OCI-LY1 (cell line): ENCODE measurements at regions not wholly inside any gene's neighbourhood (a gene's known extent, or its start where the extent isn't known, plus 50 kb on each side); places are given as distances from the start of the nearest gene placed in this dataset.
"Not testable (repeated sequence)": the region's sequence is repeated elsewhere in the genome, so short reads cannot be mapped to it uniquely, and the experiment has no call there.

Experiments
- H2AFZ ChIP-seq: fragments of 200-600 bp; sonication (generic), shearing (Covaris generic); 2 replicates; pipeline ENCODE4 v1.6.0; 2014; ENCODE audit warnings: antibody characterized with exemption, mild to moderate bottlenecking, low read length
- H3F3A ChIP-seq: fragments of 200-600 bp; sonication (generic), shearing (Covaris generic); 2 replicates; pipeline ENCODE4 v1.6.0; 2014; ENCODE audit warnings: mild to moderate bottlenecking, antibody characterized with exemption, low read length, moderate library complexity; ENCODE audit not compliant: insufficient read depth
- H3K27ac ChIP-seq: fragments of 200-600 bp; sonication (generic); 2 replicates; pipeline ENCODE4 v1.5.1; 2014; ENCODE audit warnings: low read length, mixed run types, mild to moderate bottlenecking, low read depth; ENCODE audit not compliant: poor library complexity, severe bottlenecking
- H3K27me3 ChIP-seq: fragments of 200-600 bp; sonication (generic); 2 replicates; pipeline ENCODE4 v1.6.0; 2014; ENCODE audit warnings: antibody characterized with exemption, mild to moderate bottlenecking, low read length, moderate library complexity; ENCODE audit not compliant: insufficient read depth
- H3K36me3 ChIP-seq: fragments of 200-600 bp; sonication (generic); 2 replicates; pipeline ENCODE4 v1.6.1; 2014; ENCODE audit warnings: mild to moderate bottlenecking, antibody characterized with exemption, low read length, moderate library complexity, mixed read lengths; ENCODE audit not compliant: insufficient read depth
- H3K4me1 ChIP-seq: fragments of 200-600 bp; sonication (generic); 2 replicates; pipeline ENCODE4 v1.5.1; 2014; ENCODE audit warnings: mild to moderate bottlenecking, low read length, moderate library complexity; ENCODE audit not compliant: insufficient read depth, severe bottlenecking
- H3K4me2 ChIP-seq: fragments of 200-600 bp; sonication (generic), shearing (Covaris generic); 2 replicates; pipeline ENCODE4 v1.6.1; 2014; ENCODE audit warnings: low read length
- H3K4me3 ChIP-seq: fragments of 200-600 bp; sonication (generic); 2 replicates; pipeline ENCODE4 v1.5.1; 2014; ENCODE audit warnings: low read length, low read depth, mild to moderate bottlenecking, mixed read lengths; ENCODE audit not compliant: poor library complexity, severe bottlenecking
- H3K79me2 ChIP-seq: fragments of 200-600 bp; shearing (Covaris generic); 2 replicates; pipeline ENCODE4 v1.6.1; 2016; ENCODE audit warnings: mixed run types, low read length, mixed read lengths; ENCODE audit not compliant: insufficient read depth
- H3K9ac ChIP-seq: fragments of 200-600 bp; sonication (generic), shearing (Covaris generic); 2 replicates; pipeline ENCODE4 v1.6.1; 2014; ENCODE audit warnings: mild to moderate bottlenecking, low read length, mixed read lengths
- H3K9me2 ChIP-seq: fragments of 200-600 bp; sonication (generic), shearing (Covaris generic); 2 replicates; pipeline ENCODE4 v1.6.1; 2014; ENCODE audit warnings: low read depth, mild to moderate bottlenecking, low read length, mixed read lengths
- H3K9me3 ChIP-seq: fragments of 200-600 bp; shearing (Covaris generic); 2 replicates; pipeline ENCODE4 v1.6.1; 2014; ENCODE audit warnings: low read length, mixed read lengths
- H4K20me1 ChIP-seq: fragments of 200-600 bp; sonication (generic), shearing (Covaris generic); 2 replicates; pipeline ENCODE4 v1.6.0; 2016; ENCODE audit warnings: mild to moderate bottlenecking, low read length; ENCODE audit not compliant: insufficient read depth
- CTCF ChIP-seq: fragments of 200-600 bp; sonication (generic), shearing (Covaris generic); IDR thresholded peaks from 2 replicates; pipeline ENCODE4 v1.5.1; 2017; ENCODE audit warnings: mild to moderate bottlenecking, antibody characterized with exemption, low read length, moderate library complexity, mixed read lengths
- EZH2 ChIP-seq: fragments of 200-600 bp; sonication (generic), shearing (Covaris generic); IDR thresholded peaks from 2 replicates; pipeline ENCODE4 v1.8.0; 2017; ENCODE audit warnings: borderline replicate concordance, mixed run types, mild to moderate bottlenecking, antibody characterized with exemption, low read length, moderate library complexity, mixed read lengths

GRCh38 chr1:229017091-229017490, 253.8 kb upstream of the RAB4A start:
- Histone ChIP-seq H3K9ac (no peak overlapping the region), H3K9me3 (no peaks in the 10 kb centered on the region), H3K79me2 (no peaks in the 10 kb centered on the region), H2AFZ (no peak overlapping the region), H3K4me2 (no peak overlapping the region), H4K20me1 (no peaks in the 10 kb centered on the region), H3K36me3 (no peaks in the 10 kb centered on the region), H3K4me3 (no peak overlapping the region), H3K27ac (no peak overlapping the region), H3K27me3 (0 out of 2 replicates have a peak, but pooled peaks cover 4% of the 10 kb centered on the region), H3K4me1 (no peaks in the 10 kb centered on the region), H3F3A (no peaks in the 10 kb centered on the region), H3K9me2 (no peaks in the 10 kb centered on the region)
- no peak for TF ChIP-seq EZH2
- no peak for TF ChIP-seq CTCF

DNA sequence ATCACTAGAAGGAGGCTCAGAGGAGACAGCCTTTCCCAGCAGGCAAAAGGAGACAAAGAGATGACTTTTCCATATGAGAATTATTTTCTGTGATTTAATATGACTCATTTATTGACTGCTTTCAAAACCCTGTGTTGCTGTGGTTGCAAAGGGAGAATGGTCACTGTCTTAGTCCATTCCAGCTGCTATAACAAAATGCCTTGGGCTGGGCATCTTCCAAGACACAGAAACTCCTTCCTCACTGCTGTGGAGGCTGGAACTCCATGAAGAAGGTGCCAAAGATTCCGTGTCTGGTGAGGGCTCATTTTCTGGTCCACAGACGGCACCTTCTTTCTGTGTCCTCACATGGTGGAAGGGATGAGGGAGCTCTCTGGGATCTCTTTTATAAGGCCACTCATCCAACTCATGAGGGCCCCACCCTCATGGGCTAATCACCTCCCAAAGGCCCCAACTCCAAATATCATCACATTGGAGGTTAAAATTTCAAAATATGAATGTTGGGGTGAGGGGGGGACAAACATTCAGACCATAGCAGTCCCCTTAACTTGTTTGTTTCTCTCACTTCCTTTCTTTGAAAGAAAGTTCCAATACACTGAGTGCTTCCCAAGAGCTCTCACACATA, 252.1 kb upstream of the RAB4A start:
- Histone ChIP-seq H3K4me3 (no peak overlapping the region), H2AFZ (no peak overlapping the region), H3K27me3 (0 out of 2 replicates have a peak, but pooled peaks cover 4% of the 10 kb centered on the region), H3K9ac (no peak overlapping the region), H4K20me1 (no peaks in the 10 kb centered on the region), H3K4me1 (no peaks in the 10 kb centered on the region), H3K27ac (no peak overlapping the region), H3F3A (no peaks in the 10 kb centered on the region), H3K4me2 (no peak overlapping the region), H3K79me2 (no peaks in the 10 kb centered on the region), H3K9me2 (no peaks in the 10 kb centered on the region), H3K36me3 (no peaks in the 10 kb centered on the region), H3K9me3 (no peaks in the 10 kb centered on the region)
- TF ChIP-seq CTCF (no peak), EZH2 (no peak)

- no peaks in the 10 kb centered on the region for H3K36me3 ChIP-seq
- TF ChIP-seq EZH2 (no peak), CTCF (no peak)
- H2AFZ ChIP-seq: no peak overlapping the region
- H3K4me1 ChIP-seq: no peaks in the 10 kb centered on the region
- no peaks in the 10 kb centered on the region for H3K9me2 ChIP-seq
- no peak overlapping the region for H3K4me3 ChIP-seq
- H3K9ac ChIP-seq: no peak overlapping the region
- no peaks in the 10 kb centered on the region for H4K20me1 ChIP-seq
- H3K79me2 ChIP-seq: no peaks in the 10 kb centered on the region
- no peak overlapping the region for H3K27ac ChIP-seq
- H3F3A ChIP-seq: no peaks in the 10 kb centered on the region
- 0 out of 2 replicates have a peak, but pooled peaks cover 4% of the 10 kb centered on the region for H3K27me3 ChIP-seq
- no peak overlapping the region for H3K4me2 ChIP-seq
- no peaks in the 10 kb centered on the region for H3K9me3 ChIP-seq
Measured at GRCh38 chr1:229019663-229020271, 251.1 kb upstream of the RAB4A start.

DNA sequence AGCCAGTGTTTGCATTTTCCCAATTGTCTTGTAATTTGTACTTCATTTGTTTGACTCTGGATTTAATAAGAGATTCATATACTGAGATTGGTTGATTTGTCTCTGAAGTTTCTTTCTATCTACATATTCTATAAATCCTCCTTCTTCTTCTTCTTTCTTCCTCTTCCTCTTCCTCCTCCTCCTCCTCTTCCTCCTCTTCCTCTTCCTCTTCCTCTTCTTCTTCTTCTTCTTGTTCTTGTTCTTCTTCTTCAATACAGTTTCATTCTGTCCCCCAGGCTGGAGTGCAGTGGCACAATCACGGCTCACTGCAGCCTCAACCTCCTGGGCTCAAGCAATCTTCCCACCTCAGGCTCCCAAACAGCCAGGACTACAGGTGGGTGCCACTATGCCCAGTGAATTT, 249.9 kb upstream of the RAB4A start:
- H2AFZ ChIP-seq, H3K9ac ChIP-seq, H3K27ac ChIP-seq, H3F3A ChIP-seq, H3K79me2 ChIP-seq, H3K4me1 ChIP-seq, H3K9me2 ChIP-seq, H3K9me3 ChIP-seq, H3K4me3 ChIP-seq, H3K4me2 ChIP-seq, H4K20me1 ChIP-seq, H3K36me3 ChIP-seq, H3K27me3 ChIP-seq: not testable (repeated sequence)
